ENCODE measurements at regions not wholly inside any gene's neighbourhood (a gene's known extent, or its start where the extent isn't known, plus 50 kb on each side); places are given as distances from the start of the nearest gene placed in this dataset.

- Histone ChIP-seq H3K9me3 (ENCODE audit: insufficient read depth, low read depth) (no peaks in the 10 kb centered on the region), H3K27me3 (ENCODE audit: insufficient read depth, low read depth) (no peaks in the 10 kb centered on the region), H3K4me1 (replicated peaks; ENCODE audit: insufficient read depth) (no peaks in the 10 kb centered on the region), H2AFZ (no peak overlapping the region), H3K36me3 (ENCODE audit: low read depth) (no peaks in the 10 kb centered on the region), H3K9me2 (ENCODE audit: insufficient read depth) (no peaks in the 10 kb centered on the region), H3K27ac (no peak overlapping the region), H3K79me2 (ENCODE audit: low read depth) (no peaks in the 10 kb centered on the region), H4K20me1 (ENCODE audit: insufficient read depth) (no peaks in the 10 kb centered on the region), H3K4me2 (no peak overlapping the region), H3K4me3 (no peak overlapping the region), H3F3A (ENCODE audit: insufficient read depth, low read depth) (no peaks in the 10 kb centered on the region)
- POLR2A ChIA-PET (ENCODE audit: unreplicated experiment): no interaction called here
- BruUV-seq (replicated peaks): no TSS peak
- intact Hi-C loops (cut with micrococcal nuclease; ENCODE audit: unreplicated experiment): no loop called here
- CTCF ChIA-PET: no interaction called here
- TF ChIP-seq, protein P1, sequence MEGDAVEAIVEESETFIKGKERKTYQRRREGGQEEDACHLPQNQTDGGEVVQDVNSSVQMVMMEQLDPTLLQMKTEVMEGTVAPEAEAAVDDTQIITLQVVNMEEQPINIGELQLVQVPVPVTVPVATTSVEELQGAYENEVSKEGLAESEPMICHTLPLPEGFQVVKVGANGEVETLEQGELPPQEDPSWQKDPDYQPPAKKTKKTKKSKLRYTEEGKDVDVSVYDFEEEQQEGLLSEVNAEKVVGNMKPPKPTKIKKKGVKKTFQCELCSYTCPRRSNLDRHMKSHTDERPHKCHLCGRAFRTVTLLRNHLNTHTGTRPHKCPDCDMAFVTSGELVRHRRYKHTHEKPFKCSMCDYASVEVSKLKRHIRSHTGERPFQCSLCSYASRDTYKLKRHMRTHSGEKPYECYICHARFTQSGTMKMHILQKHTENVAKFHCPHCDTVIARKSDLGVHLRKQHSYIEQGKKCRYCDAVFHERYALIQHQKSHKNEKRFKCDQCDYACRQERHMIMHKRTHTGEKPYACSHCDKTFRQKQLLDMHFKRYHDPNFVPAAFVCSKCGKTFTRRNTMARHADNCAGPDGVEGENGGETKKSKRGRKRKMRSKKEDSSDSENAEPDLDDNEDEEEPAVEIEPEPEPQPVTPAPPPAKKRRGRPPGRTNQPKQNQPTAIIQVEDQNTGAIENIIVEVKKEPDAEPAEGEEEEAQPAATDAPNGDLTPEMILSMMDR (conservative IDR thresholded peaks at IDR 0.05): no peak
- TF ChIP-seq EZH2 (IDR thresholded peaks at IDR 0.05; ENCODE audit: low read depth): no peak
- no peak for DNase-seq
These were observed 100.8 kb upstream of the OTUD4 start for GRCh38 chr4:145281224-145281623.

DNA sequence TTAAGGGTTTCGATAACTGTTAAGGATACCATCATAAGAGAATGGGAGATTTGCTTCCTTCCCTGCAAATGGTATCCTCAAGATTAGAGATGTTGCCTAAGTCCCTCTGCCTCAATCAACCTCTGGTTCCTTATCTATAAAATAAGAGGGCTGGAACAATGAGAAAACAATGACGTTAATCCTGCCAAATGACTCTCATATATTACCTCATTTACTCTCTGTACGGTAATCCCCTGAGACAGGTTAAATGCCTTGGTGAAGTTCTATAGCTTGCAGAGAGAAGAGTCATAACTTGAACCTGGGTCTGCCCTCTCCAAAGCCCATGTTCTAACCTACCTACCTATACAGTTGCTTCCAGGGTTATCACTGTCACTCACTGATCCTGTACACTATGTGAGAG is 100.2 kb upstream of the OTUD4 start:
- H3K79me2 ChIP-seq (ENCODE audit: low read depth): no peaks in the 10 kb centered on the region
- no peak overlapping the region for H3K4me3 ChIP-seq
- ChIA-PET CTCF (no interaction called here), POLR2A (ENCODE audit: unreplicated experiment) (no interaction called here)
- DNase-seq: no peak
- H3K4me2 ChIP-seq: no peak overlapping the region
- no TSS peak for BruUV-seq (replicated peaks)
- no peaks in the 10 kb centered on the region for H3K27me3 ChIP-seq (ENCODE audit: insufficient read depth, low read depth)
- no peaks in the 10 kb centered on the region for H3K4me1 ChIP-seq (replicated peaks; ENCODE audit: insufficient read depth)
- no peaks in the 10 kb centered on the region for H3F3A ChIP-seq (ENCODE audit: insufficient read depth, low read depth)
- no peaks in the 10 kb centered on the region for H3K36me3 ChIP-seq (ENCODE audit: low read depth)
- intact Hi-C loops (cut with micrococcal nuclease; ENCODE audit: unreplicated experiment): no loop called here
- H3K27ac ChIP-seq: no peak overlapping the region
- no peaks in the 10 kb centered on the region for H3K9me2 ChIP-seq (ENCODE audit: insufficient read depth)
- no peaks in the 10 kb centered on the region for H3K9me3 ChIP-seq (ENCODE audit: insufficient read depth, low read depth)
- H2AFZ ChIP-seq: no peak overlapping the region
- H4K20me1 ChIP-seq (ENCODE audit: insufficient read depth): no peaks in the 10 kb centered on the region
- TF ChIP-seq, protein P1 (conservative IDR thresholded peaks at IDR 0.05): no peak
- no peak for TF ChIP-seq EZH2 (IDR thresholded peaks at IDR 0.05; ENCODE audit: low read depth)

GRCh38 chr4:145279122-145279960 is 99.0 kb upstream of the OTUD4 start:
- Histone ChIP-seq H3K4me3 (no peak overlapping the region), H3K27me3 (ENCODE audit: insufficient read depth, low read depth) (no peaks in the 10 kb centered on the region), H3K36me3 (ENCODE audit: low read depth) (no peaks in the 10 kb centered on the region), H4K20me1 (ENCODE audit: insufficient read depth) (no peaks in the 10 kb centered on the region), H3F3A (ENCODE audit: insufficient read depth, low read depth) (no peaks in the 10 kb centered on the region), H3K9me3 (ENCODE audit: insufficient read depth, low read depth) (no peaks in the 10 kb centered on the region), H3K4me1 (replicated peaks; ENCODE audit: insufficient read depth) (no peaks in the 10 kb centered on the region), H3K79me2 (ENCODE audit: low read depth) (no peaks in the 10 kb centered on the region), H3K27ac (no peak overlapping the region), H3K4me2 (no peak overlapping the region), H2AFZ (no peak overlapping the region), H3K9me2 (ENCODE audit: insufficient read depth) (no peaks in the 10 kb centered on the region)
- intact Hi-C loops (cut with micrococcal nuclease; ENCODE audit: unreplicated experiment): no loop called here
- no peak for TF ChIP-seq EZH2 (IDR thresholded peaks at IDR 0.05; ENCODE audit: low read depth)
- TF ChIP-seq, protein P1 (conservative IDR thresholded peaks at IDR 0.05): no peak
- CTCF ChIA-PET: no interaction called here
- no TSS peak for BruUV-seq (replicated peaks)
- POLR2A ChIA-PET (ENCODE audit: unreplicated experiment): interaction anchor here (0.7 kb wide), 1 partner anchor 1649 kb away, joined by 10 read pairs; no protein-coding TSS in a partner anchor
- DNase-seq: no peak
